Stimulated activated effector memory CD8-positive, alpha-beta T cell treated with anti-CD3 and anti-CD28 coated beads, Interleukin-12 subunit alpha, Interleukin-12 subunit beta, amount 100 ng/mL, for 72 hours (primary cell): ENCODE measurements at regions not wholly inside any gene's neighbourhood (a gene's known extent, or its start where the extent isn't known, plus 50 kb on each side); places are given as distances from the start of the nearest gene placed in this dataset.

ENCODE experiments used
- ATAC-seq: fragments of 150-1000 bp; cut with Tn5 transposase; 2 replicates; pipeline ENCODE4 v1.10.0; 2021
- DNase-seq, 2 donors: peaks; one replicate each; pipeline ENCODE4 v3.0.0; 2021 to 2022; ENCODE audit warnings: low spot score in 2 of 2
- H3K27ac Mint-ChIP-seq: one replicate; pipeline ENCODE4 v1.8.0; 2022; ENCODE audit warnings: mild to moderate bottlenecking, mixed read lengths
- H3K36me3 Mint-ChIP-seq: one replicate; pipeline ENCODE4 v1.8.0; 2022; ENCODE audit warnings: mild to moderate bottlenecking, mixed read lengths
- H3K4me1 Mint-ChIP-seq: one replicate; pipeline ENCODE4 v1.8.0; 2022; ENCODE audit warnings: mixed read lengths
- H3K4me3 Mint-ChIP-seq: one replicate; pipeline ENCODE4 v1.8.0; 2022; ENCODE audit warnings: mild to moderate bottlenecking, mixed read lengths
- H3K9me3 Mint-ChIP-seq: one replicate; pipeline ENCODE4 v1.8.0; 2022; ENCODE audit warnings: mixed read lengths

GRCh38 chr5:149441986-149442385 lies 62.9 kb upstream of the IL17B start:
- no peaks in the 10 kb centered on the region for H3K9me3 Mint-ChIP-seq
- no peak for ATAC-seq
- no peak overlapping the region for H3K27ac Mint-ChIP-seq

GRCh38 chr5:149441194-149441753 lies 62.2 kb upstream of the IL17B start:
- Mint-ChIP-seq H3K4me1 (peaks cover 11% of the 10 kb centered on the region), H3K27ac (no peak overlapping the region), H3K9me3 (no peaks in the 10 kb centered on the region), H3K36me3 (no peaks in the 10 kb centered on the region), H3K4me3 (no peak overlapping the region)
- no peak for ATAC-seq
- DNase-seq, result no peak

More at GRCh38 chr5:149441986-149442385, 62.9 kb upstream of the IL17B start:
- H3K36me3 Mint-ChIP-seq, result no peaks in the 10 kb centered on the region
- peaks cover 11% of the 10 kb centered on the region for H3K4me1 Mint-ChIP-seq
- DNase-seq, result no peak
- H3K4me3 Mint-ChIP-seq, result no peak overlapping the region

GRCh38 chr5:149439899-149440542 lies 60.9 kb upstream of the IL17B start:
- peaks cover 11% of the 10 kb centered on the region for H3K4me1 Mint-ChIP-seq
- H3K27ac Mint-ChIP-seq, result no peak overlapping the region
- H3K4me3 Mint-ChIP-seq, result no peak overlapping the region
- no peak for DNase-seq
- ATAC-seq, result no peak
- no peaks in the 10 kb centered on the region for H3K9me3 Mint-ChIP-seq
- H3K36me3 Mint-ChIP-seq, result no peaks in the 10 kb centered on the region

GRCh38 chr5:149438711-149439132 lies 59.6 kb upstream of the IL17B start:
- DNase-seq (no peak), ATAC-seq (no peak)
- H3K4me3 Mint-ChIP-seq, result no peak overlapping the region
- H3K27ac Mint-ChIP-seq, result no peak overlapping the region
- H3K36me3 Mint-ChIP-seq, result no peaks in the 10 kb centered on the region
- H3K4me1 Mint-ChIP-seq, result peaks cover 11% of the 10 kb centered on the region
- no peaks in the 10 kb centered on the region for H3K9me3 Mint-ChIP-seq

GRCh38 chr5:149438281-149438680 lies 59.2 kb upstream of the IL17B start:
- Mint-ChIP-seq H3K36me3 (no peaks in the 10 kb centered on the region), H3K9me3 (no peaks in the 10 kb centered on the region), H3K4me1 (peaks cover 11% of the 10 kb centered on the region), H3K4me3 (no peak overlapping the region), H3K27ac (no peak overlapping the region)
- ATAC-seq, result no peak
- no peak for DNase-seq

- Mint-ChIP-seq H3K36me3 (no peaks in the 10 kb centered on the region), H3K4me1 (peaks cover 10% of the 10 kb centered on the region), H3K27ac (peak overlapping the region; percentile 6), H3K9me3 (no peaks in the 10 kb centered on the region), H3K4me3 (no peak overlapping the region)
- ATAC-seq (no peak), DNase-seq (no peak)
These were observed 58.4 kb upstream of the IL17B start for GRCh38 chr5:149437391-149438040.

GRCh38 chr5:149435660-149436059 lies 56.6 kb upstream of the IL17B start:
- ATAC-seq, result no peak
- no peak for DNase-seq
- H3K9me3 Mint-ChIP-seq, result no peaks in the 10 kb centered on the region
- peak overlapping the region; percentile 6 for H3K27ac Mint-ChIP-seq
- no peaks in the 10 kb centered on the region for H3K36me3 Mint-ChIP-seq
- no peak overlapping the region for H3K4me3 Mint-ChIP-seq
- H3K4me1 Mint-ChIP-seq, result peaks cover 14% of the 10 kb centered on the region

GRCh38 chr5:149435015-149435376 lies 55.9 kb upstream of the IL17B start:
- ATAC-seq (no peak), DNase-seq (no peak)
- H3K4me1 Mint-ChIP-seq, result peaks cover 17% of the 10 kb centered on the region
- no peaks in the 10 kb centered on the region for H3K36me3 Mint-ChIP-seq
- no peak overlapping the region for H3K27ac Mint-ChIP-seq
- H3K4me3 Mint-ChIP-seq, result no peak overlapping the region
- H3K9me3 Mint-ChIP-seq, result no peaks in the 10 kb centered on the region

- Mint-ChIP-seq H3K27ac (no peak overlapping the region), H3K4me3 (no peak overlapping the region), H3K9me3 (no peaks in the 10 kb centered on the region), H3K4me1 (peaks cover 16% of the 10 kb centered on the region), H3K36me3 (no peaks in the 10 kb centered on the region)
- peak; percentile 54 for ATAC-seq
- peak; percentile 28 to 73 for DNase-seq
These were observed 55.3 kb upstream of the IL17B start for GRCh38 chr5:149434162-149435014.

GRCh38 chr5:149433524-149434131 lies 54.5 kb upstream of the IL17B start:
- Mint-ChIP-seq H3K27ac (no peak overlapping the region), H3K9me3 (no peaks in the 10 kb centered on the region), H3K36me3 (no peaks in the 10 kb centered on the region), H3K4me3 (no peak overlapping the region), H3K4me1 (peaks cover 16% of the 10 kb centered on the region)
- ATAC-seq (no peak), DNase-seq (no peak)

GRCh38 chr5:149432911-149433401 lies 53.9 kb upstream of the IL17B start:
- no peak overlapping the region for H3K27ac Mint-ChIP-seq
- DNase-seq (no peak), ATAC-seq (no peak)
- H3K9me3 Mint-ChIP-seq, result no peaks in the 10 kb centered on the region
- peaks cover 16% of the 10 kb centered on the region for H3K4me1 Mint-ChIP-seq
- no peaks in the 10 kb centered on the region for H3K36me3 Mint-ChIP-seq
- H3K4me3 Mint-ChIP-seq, result no peak overlapping the region

GRCh38 chr5:149432376-149432775 lies 53.3 kb upstream of the IL17B start:
- H3K36me3 Mint-ChIP-seq, result no peaks in the 10 kb centered on the region
- H3K9me3 Mint-ChIP-seq, result no peaks in the 10 kb centered on the region
- H3K4me3 Mint-ChIP-seq, result no peak overlapping the region
- DNase-seq (no peak), ATAC-seq (no peak)
- no peak overlapping the region for H3K27ac Mint-ChIP-seq
- H3K4me1 Mint-ChIP-seq, result peaks cover 16% of the 10 kb centered on the region

- H3K4me3 Mint-ChIP-seq, result no peak overlapping the region
- DNase-seq, result no peak
- no peaks in the 10 kb centered on the region for H3K9me3 Mint-ChIP-seq
- ATAC-seq, result no peak
- no peak overlapping the region for H3K27ac Mint-ChIP-seq
- H3K4me1 Mint-ChIP-seq, result peaks cover 16% of the 10 kb centered on the region
- no peaks in the 10 kb centered on the region for H3K36me3 Mint-ChIP-seq
These were observed 51.0 kb upstream of the IL17B start for GRCh38 chr5:149429839-149430721.
